HepG2 (cell line): ENCODE measurements at regions not wholly inside any gene's neighbourhood (a gene's known extent, or its start where the extent isn't known, plus 50 kb on each side); places are given as distances from the start of the nearest gene placed in this dataset.

ENCODE experiments used
- ATAC-seq: fragments of 200-7000 bp; cut with Tn5 transposase; 3 replicates; pipeline ENCODE4 v1.9.1; 2020; ENCODE audit warnings: mild to moderate bottlenecking, moderate library complexity
- BruUV-seq: library from RNA; stranded (reverse); fragments of 400-500 nt; replicated peaks from 2 replicates; lab custom pipeline; 2021; lab: Mats Ljungman, UMichigan
- CTCF ChIA-PET: fragments of 300-600 bp; formaldehyde crosslinking; extraction: SDS; loops from one replicate; lab custom pipeline; 2021; ENCODE audit warnings: low total read pairs, inconsistent platforms, low intra/inter-chr PET ratio; lab: Yijun Ruan, JAX
- POLR2A ChIA-PET: fragments of 350-600 bp; sonication (Branson Sonifier 250); formaldehyde crosslinking; loops from one replicate; lab custom pipeline; 2020; ENCODE audit warnings: antibody characterized with exemption, inconsistent platforms; lab: Yijun Ruan, JAX
- DNase-seq: peaks from one replicate; pipeline ENCODE4 v3.0.0-alpha.2; 2015; ENCODE audit warnings: low spot score
- FAIRE-seq: peaks from 3 replicates; lab custom pipeline; 2011; peaks lifted over from hg19 to GRCh38; lab: Jason Lieb, UNC
- H2AFZ ChIP-seq: one replicate; pipeline ENCODE4 v1.6.1; 2011; ENCODE audit warnings: low read length, inconsistent platforms
- H3K27ac ChIP-seq: fragments of 300-600 bp; 3 replicates; pipeline ENCODE4 v1.8.0; 2011; ENCODE audit warnings: mixed run types, mild to moderate bottlenecking, mixed read lengths, low read length, inconsistent platforms; ENCODE audit not compliant: insufficient read depth; ENCODE audit errors: extremely low read length
- H3K27me3 ChIP-seq, 2 experiments: fragments of 200-600 bp in 1 of 2; 2 replicates in 1 of 2; 3 replicates in 1 of 2; pipeline versions ENCODE4 v1.6.0 to v1.8.0; 2011; ENCODE audit warnings: low read length in 2 of 2, mild to moderate bottlenecking in 2 of 2, moderate library complexity in 2 of 2, inconsistent platforms in 1 of 2; ENCODE audit not compliant: insufficient read depth in 2 of 2, control insufficient read depth in 1 of 2
- H3K36me3 ChIP-seq, 2 experiments: fragments of 200-600 bp in 1 of 2; replicated peaks in 1 of 2; 2 replicates in 1 of 2; 3 replicates in 1 of 2; pipeline versions ENCODE4 v1.5.1 to v1.8.0; 2011; ENCODE audit warnings: low read length in 2 of 2, inconsistent platforms in 1 of 2; ENCODE audit not compliant: insufficient read depth in 2 of 2, control insufficient read depth in 1 of 2
- H3K4me1 ChIP-seq: 2 replicates; pipeline ENCODE4 v1.5.1; 2012; ENCODE audit warnings: low read length, inconsistent platforms; ENCODE audit not compliant: insufficient read depth
- H3K4me2 ChIP-seq: 2 replicates; pipeline ENCODE4 v1.6.0; 2011; ENCODE audit warnings: low read depth, low read length, inconsistent platforms
- H3K4me3 ChIP-seq, 3 experiments: fragments of 200-600 bp in 1 of 3; sonication (generic), shearing (Covaris generic) in 1 of 3; replicated peaks in 1 of 3; 2 replicates each; pipeline ENCODE4 v1.5.1; 2011 to 2016; ENCODE audit warnings: low read length in 3 of 3, inconsistent platforms in 2 of 3, low read depth in 2 of 3, mild to moderate bottlenecking in 2 of 3, control low read depth in 1 of 3, mixed read lengths in 1 of 3; ENCODE audit not compliant: insufficient read depth in 1 of 3
- H3K79me2 ChIP-seq: one replicate; pipeline ENCODE4 v1.6.1; 2011; ENCODE audit warnings: low read length, inconsistent platforms; ENCODE audit not compliant: insufficient read depth
- H3K9ac ChIP-seq: 2 replicates; pipeline ENCODE4 v1.6.0; 2011; ENCODE audit warnings: mild to moderate bottlenecking, low read depth, low read length, inconsistent platforms; ENCODE audit not compliant: insufficient read depth
- H3K9me3 ChIP-seq: 2 replicates; pipeline ENCODE4 v1.5.1; 2012; ENCODE audit warnings: mild to moderate bottlenecking, low read length
- H4K20me1 ChIP-seq: 2 replicates; pipeline ENCODE4 v1.6.0; 2011; ENCODE audit warnings: inconsistent platforms, mild to moderate bottlenecking, low read length, moderate library complexity; ENCODE audit not compliant: insufficient read depth
- AGO1 ChIP-seq: fragments of 200-400 bp; formaldehyde crosslinking; IDR thresholded peaks from 2 replicates; pipeline ENCODE4 v1.6.1; 2017; ENCODE audit warnings: mild to moderate bottlenecking, low read depth, low read length, moderate library complexity; ENCODE audit not compliant: poor library complexity, severe bottlenecking
- ARID4A ChIP-seq: sonication (generic); formaldehyde crosslinking; IDR thresholded peaks from 2 replicates; pipeline ENCODE4 v1.5.0; 2020; ENCODE audit warnings: mild to moderate bottlenecking, missing genetic modification reagents, borderline replicate concordance
- ARID5B ChIP-seq: IDR thresholded peaks from 2 replicates; pipeline ENCODE4 v1.4.0; 2020; ENCODE audit warnings: mild to moderate bottlenecking, missing genetic modification reagents
- HDAC2 ChIP-seq: sonication (generic); formaldehyde crosslinking; IDR thresholded peaks from 2 replicates; pipeline ENCODE4 v1.4.0; 2020; ENCODE audit warnings: missing genetic modification reagents
- KLF9 ChIP-seq: IDR thresholded peaks from 2 replicates; pipeline ENCODE4 v1.6.1; 2016; ENCODE audit warnings: low read depth
- MXD1 ChIP-seq: sonication (generic); formaldehyde crosslinking; IDR thresholded peaks from 2 replicates; pipeline ENCODE4 v1.4.0; 2020; ENCODE audit warnings: mild to moderate bottlenecking, missing genetic modification reagents
- PREB ChIP-seq: sonication (generic); formaldehyde crosslinking; IDR thresholded peaks from 2 replicates; pipeline ENCODE4 v1.4.0; 2020; ENCODE audit warnings: missing genetic modification reagents
- RORA ChIP-seq: sonication (generic); formaldehyde crosslinking; IDR thresholded peaks from 2 replicates; pipeline ENCODE4 v1.5.0; 2020; ENCODE audit warnings: mild to moderate bottlenecking, missing genetic modification reagents, moderate library complexity
- ZFP1 ChIP-seq: IDR thresholded peaks from 2 replicates; pipeline ENCODE4 v1.6.1; 2016
- ZNF276 ChIP-seq: sonication (generic); formaldehyde crosslinking; IDR thresholded peaks from 2 replicates; pipeline ENCODE4 v1.4.0; 2020; ENCODE audit warnings: mild to moderate bottlenecking, low read depth, missing genetic modification reagents
- ZNF432 ChIP-seq: sonication (generic); formaldehyde crosslinking; IDR thresholded peaks from 2 replicates; pipeline ENCODE4 v1.5.0; 2020; ENCODE audit warnings: missing genetic modification reagents, mild to moderate bottlenecking, borderline replicate concordance
- ZNF788 ChIP-seq: sonication (generic); formaldehyde crosslinking; IDR thresholded peaks from 2 replicates; pipeline ENCODE4 v1.5.0; 2020; ENCODE audit warnings: mild to moderate bottlenecking, missing genetic modification reagents, borderline replicate concordance
- WGBS: methylation state at CpG from one replicate; pipeline ENCODE4 v1.1.6; 2017; ENCODE audit warnings: low lambda C conversion rate; 5-methylcytosine and 5-hydroxymethylcytosine counted together
- in situ Hi-C: cut with HindIII; loops from 2 replicates; pipeline ENCODE4 v1.10.0; 2017; ENCODE audit warnings: low pct_unique_long_range_greater_than_20kb; ENCODE audit not compliant: extremely low pct_ligation_motif_present
- intact Hi-C: fragments of 100-400 bp; cut with micrococcal nuclease; formaldehyde crosslinking; loops from one replicate; pipeline ENCODE4 v1.10.0; 2022; ENCODE audit not compliant: unreplicated experiment

GRCh38 chrX:143287236-143287635 lies 230.0 kb downstream of the SPANXN3 start (continued):
- TF ChIP-seq ARID5B (CRISPR knock-in tag), result no peak

GRCh38 chrX:143270317-143270716 lies 244.6 kb downstream of the SPANXN4 start:
- Histone ChIP-seq H2AFZ (no peak overlapping the region), H4K20me1 (no peaks in the 10 kb centered on the region), H3K27ac (no peak overlapping the region), H3K79me2 (no peaks in the 10 kb centered on the region), H3K9me3 (peaks cover 74% of the 10 kb centered on the region), H3K4me3 (no peak overlapping the region), H3K4me2 (no peak overlapping the region), H3K9ac (no peak overlapping the region), H3K4me1 (no peaks in the 10 kb centered on the region), H3K27me3 (no peaks in the 10 kb centered on the region), H3K36me3 (no peaks in the 10 kb centered on the region)
- ChIA-PET CTCF (no interaction called here), POLR2A (no interaction called here)
- WGBS, result 0% methylated on average over 2 of the region's 6 CpGs
- BruUV-seq, result no TSS peak
- FAIRE-seq, result no peak
- intact Hi-C loops (no loop called here), in situ Hi-C loops (no loop called here)
- DNase-seq, result no peak
- no peak for ATAC-seq
- TF ChIP-seq ARID4A (CRISPR knock-in tag) (no peak), KLF9 (CRISPR knock-in tag) (no peak), HDAC2 (no peak), ZNF788 (CRISPR knock-in tag) (no peak), MXD1 (no peak), ZNF276 (CRISPR knock-in tag) (no peak), ZNF432 (no peak), AGO1 (no peak), PREB (CRISPR knock-in tag) (no peak), RORA (CRISPR knock-in tag) (no peak), ZFP1 (CRISPR knock-in tag) (no peak)
